Lower lobe of right lung (tissue), 2 donors: ENCODE measurements at regions not wholly inside any gene's neighbourhood (a gene's known extent, or its start where the extent isn't known, plus 50 kb on each side); places are given as distances from the start of the nearest gene placed in this dataset.

Source experiments
- ATAC-seq, 2 donors: fragments of 200-7000 bp; cut with Tn5 transposase; one replicate each; pipeline ENCODE4 v1.9.1; 2020 to 2022; ENCODE audit warnings: mild to moderate bottlenecking in 2 of 2, moderate library complexity in 2 of 2
- DNase-seq: peaks from one replicate; pipeline ENCODE4 v3.0.0-alpha.2; 2020
- H3K27ac ChIP-seq: fragments of 200-600 bp; one replicate; pipeline ENCODE4 v1.8.0; 2022
- H3K27me3 ChIP-seq: fragments of 200-600 bp; one replicate; pipeline ENCODE4 v1.8.0; 2022; ENCODE audit warnings: low read depth
- H3K36me3 ChIP-seq: fragments of 200-600 bp; one replicate; pipeline ENCODE4 v1.8.0; 2022; ENCODE audit warnings: mild to moderate bottlenecking
- H3K4me1 ChIP-seq: fragments of 200-600 bp; one replicate; pipeline ENCODE4 v1.8.0; 2022
- H3K4me3 ChIP-seq: fragments of 200-600 bp; one replicate; pipeline ENCODE4 v1.8.0; 2022; ENCODE audit warnings: mild to moderate bottlenecking
- H3K9me3 ChIP-seq: fragments of 200-600 bp; one replicate; pipeline ENCODE4 v1.8.0; 2022
- CTCF ChIP-seq: fragments of 200-600 bp; IDR thresholded peaks from one replicate; pipeline ENCODE4 v1.8.0; 2022; ENCODE audit warnings: antibody characterized with exemption, mild to moderate bottlenecking
- intact Hi-C: fragments of 100-400 bp; cut with DNase I; formaldehyde crosslinking; loops from one replicate; pipeline ENCODE4 v1.11.0; 2022
- donor health status: DM: no; HTN: yes; CAD: no; lungs with severe emphysema.

GRCh38 chr2:194087089-194087958 is 1569.7 kb upstream of the SLC39A10 start:
- no peak overlapping the region for H3K4me3 ChIP-seq
- no peaks in the 10 kb centered on the region for H3K36me3 ChIP-seq
- DNase-seq (no peak), ATAC-seq (no peak)
- H3K27ac ChIP-seq, result no peak overlapping the region
- H3K4me1 ChIP-seq, result no peaks in the 10 kb centered on the region
- H3K27me3 ChIP-seq, result no peaks in the 10 kb centered on the region
- intact Hi-C loops, result no loop called here
- no peaks in the 10 kb centered on the region for H3K9me3 ChIP-seq
- no peak for TF ChIP-seq CTCF

GRCh38 chr2:194086129-194086528 is 1570.9 kb upstream of the SLC39A10 start:
- no peak for TF ChIP-seq CTCF
- H3K36me3 ChIP-seq, result no peaks in the 10 kb centered on the region
- intact Hi-C loops, result no loop called here
- H3K9me3 ChIP-seq, result no peaks in the 10 kb centered on the region
- H3K4me3 ChIP-seq, result no peak overlapping the region
- ATAC-seq, result no peak
- H3K27ac ChIP-seq, result no peak overlapping the region
- H3K27me3 ChIP-seq, result no peaks in the 10 kb centered on the region
- no peak for DNase-seq
- no peaks in the 10 kb centered on the region for H3K4me1 ChIP-seq

GRCh38 chr2:194079989-194080388 is 1577.0 kb upstream of the SLC39A10 start:
- intact Hi-C loops, result no loop called here
- no peaks in the 10 kb centered on the region for H3K36me3 ChIP-seq
- no peak for ATAC-seq
- no peak for TF ChIP-seq CTCF
- H3K27me3 ChIP-seq, result no peaks in the 10 kb centered on the region
- H3K4me1 ChIP-seq, result no peaks in the 10 kb centered on the region
- H3K27ac ChIP-seq, result no peak overlapping the region
- no peak for DNase-seq
- no peak overlapping the region for H3K4me3 ChIP-seq
- no peaks in the 10 kb centered on the region for H3K9me3 ChIP-seq

- no peaks in the 10 kb centered on the region for H3K9me3 ChIP-seq
- no peak overlapping the region for H3K4me3 ChIP-seq
- no peak for DNase-seq
- intact Hi-C loops, result no loop called here
- no peaks in the 10 kb centered on the region for H3K4me1 ChIP-seq
- H3K36me3 ChIP-seq, result no peaks in the 10 kb centered on the region
- no peak for ATAC-seq
- H3K27ac ChIP-seq, result no peak overlapping the region
- no peak for TF ChIP-seq CTCF
- H3K27me3 ChIP-seq, result no peaks in the 10 kb centered on the region
Observed at GRCh38 chr2:194077366-194077765, 1579.7 kb upstream of the SLC39A10 start.

GRCh38 chr2:194062401-194062800 is 1594.6 kb upstream of the SLC39A10 start:
- Histone ChIP-seq H3K4me3 (no peak overlapping the region), H3K27me3 (no peaks in the 10 kb centered on the region), H3K27ac (no peak overlapping the region), H3K9me3 (peaks cover 3% of the 10 kb centered on the region), H3K4me1 (no peaks in the 10 kb centered on the region), H3K36me3 (no peaks in the 10 kb centered on the region)
- DNase-seq (no peak), ATAC-seq (no peak)
- intact Hi-C loops, result no loop called here
- TF ChIP-seq CTCF, result no peak
